Right lobe of liver (tissue), 4 donors: ENCODE measurements at regions not wholly inside any gene's neighbourhood (a gene's known extent, or its start where the extent isn't known, plus 50 kb on each side); places are given as distances from the start of the nearest gene placed in this dataset.
"Not testable (repeated sequence)": the region's sequence is repeated elsewhere in the genome, so short reads cannot be mapped to it uniquely, and the experiment has no call there.

ENCODE experiments used
- CTCF ChIP-seq, 4 donors: fragments of 200-600 bp in 3 of 4; fragments of 450-650 bp in 1 of 4; IDR thresholded peaks; one replicate each; pipeline versions ENCODE4 v1.5.1 to v1.8.0; 2016 to 2022; ENCODE audit warnings: antibody characterized with exemption in 4 of 4, mild to moderate bottlenecking in 2 of 4
- POLR2A ChIP-seq: fragments of 450-650 bp; IDR thresholded peaks from one replicate; pipeline ENCODE4 v1.6.1; 2017; ENCODE audit warnings: antibody characterized with exemption, mild to moderate bottlenecking
- donor health status: DM: no; HTN: no; CAD: no.
- donor health status: DM: no; HTN: no; CAD: no.
- donor health status: DM: no; HTN: yes; CAD: no.

DNA sequence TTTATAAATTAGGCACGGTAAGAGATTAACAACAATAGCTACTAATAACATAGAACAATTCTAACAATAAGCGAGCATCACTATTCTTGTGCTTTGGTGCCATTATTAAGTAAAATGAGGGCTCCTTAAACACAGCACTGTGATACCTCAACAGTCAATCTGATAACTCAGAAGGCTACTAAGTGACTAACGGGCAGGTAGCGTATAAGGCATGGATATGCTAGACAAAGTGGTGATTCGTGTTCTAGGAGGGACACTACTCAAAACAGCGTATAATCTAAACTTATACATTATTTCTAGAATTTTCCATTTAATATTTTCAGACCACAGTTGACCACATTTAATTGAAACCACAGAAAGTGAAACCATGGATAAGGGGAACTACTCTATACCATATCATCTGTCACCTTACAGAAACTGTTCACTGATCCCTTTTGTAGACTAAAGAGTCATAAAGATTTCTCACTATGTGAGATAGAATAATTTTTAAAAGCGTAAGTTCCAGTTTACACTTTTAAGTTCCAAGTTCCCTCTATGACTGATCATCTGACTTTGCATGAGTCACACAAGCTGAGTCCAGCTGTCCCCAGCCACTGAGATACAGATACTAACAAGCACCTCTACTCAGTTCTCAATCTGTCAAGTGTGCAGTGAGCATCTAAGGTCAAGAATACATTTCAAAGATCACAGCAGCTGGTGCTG is 181.9 kb downstream of the SPATA31A6 start:
- TF ChIP-seq CTCF (IDR thresholded peaks at IDR 0.05); POLR2A: not testable (repeated sequence)
